ENCODE measurements at regions not wholly inside any gene's neighbourhood (a gene's known extent, or its start where the extent isn't known, plus 50 kb on each side); places are given as distances from the start of the nearest gene placed in this dataset.

- no peak for TF ChIP-seq CTCF (IDR thresholded peaks at IDR 0.05)
- TF ChIP-seq POLR2A (IDR thresholded peaks at IDR 0.05) = no peak
Observed at GRCh38 chr6:149140910-149141290, 176.6 kb upstream of the TAB2 start.
